HepG2 (cell line): ENCODE measurements at regions not wholly inside any gene's neighbourhood (a gene's known extent, or its start where the extent isn't known, plus 50 kb on each side); places are given as distances from the start of the nearest gene placed in this dataset.

Source experiments
- ATAC-seq: fragments of 200-7000 bp; cut with Tn5 transposase; 3 replicates; pipeline ENCODE4 v1.9.1; 2020; ENCODE audit warnings: mild to moderate bottlenecking, moderate library complexity
- BruUV-seq: library from RNA; stranded (reverse); fragments of 400-500 nt; replicated peaks from 2 replicates; lab custom pipeline; 2021; lab: Mats Ljungman, UMichigan
- CTCF ChIA-PET: fragments of 300-600 bp; formaldehyde crosslinking; extraction: SDS; loops from one replicate; lab custom pipeline; 2021; ENCODE audit warnings: low total read pairs, inconsistent platforms, low intra/inter-chr PET ratio; lab: Yijun Ruan, JAX
- POLR2A ChIA-PET: fragments of 350-600 bp; sonication (Branson Sonifier 250); formaldehyde crosslinking; loops from one replicate; lab custom pipeline; 2020; ENCODE audit warnings: antibody characterized with exemption, inconsistent platforms; lab: Yijun Ruan, JAX
- DNase-seq: peaks from one replicate; pipeline ENCODE4 v3.0.0-alpha.2; 2015; ENCODE audit warnings: low spot score
- FAIRE-seq: peaks from 3 replicates; lab custom pipeline; 2011; peaks lifted over from hg19 to GRCh38; lab: Jason Lieb, UNC
- H2AFZ ChIP-seq: one replicate; pipeline ENCODE4 v1.6.1; 2011; ENCODE audit warnings: low read length, inconsistent platforms
- H3K27ac ChIP-seq: fragments of 300-600 bp; 3 replicates; pipeline ENCODE4 v1.8.0; 2011; ENCODE audit warnings: mixed run types, mild to moderate bottlenecking, mixed read lengths, low read length, inconsistent platforms; ENCODE audit not compliant: insufficient read depth; ENCODE audit errors: extremely low read length
- H3K27me3 ChIP-seq, 2 experiments: fragments of 200-600 bp in 1 of 2; 2 replicates in 1 of 2; 3 replicates in 1 of 2; pipeline versions ENCODE4 v1.6.0 to v1.8.0; 2011; ENCODE audit warnings: low read length in 2 of 2, mild to moderate bottlenecking in 2 of 2, moderate library complexity in 2 of 2, inconsistent platforms in 1 of 2; ENCODE audit not compliant: insufficient read depth in 2 of 2, control insufficient read depth in 1 of 2
- H3K36me3 ChIP-seq, 2 experiments: fragments of 200-600 bp in 1 of 2; replicated peaks in 1 of 2; 2 replicates in 1 of 2; 3 replicates in 1 of 2; pipeline versions ENCODE4 v1.5.1 to v1.8.0; 2011; ENCODE audit warnings: low read length in 2 of 2, inconsistent platforms in 1 of 2; ENCODE audit not compliant: insufficient read depth in 2 of 2, control insufficient read depth in 1 of 2
- H3K4me1 ChIP-seq: 2 replicates; pipeline ENCODE4 v1.5.1; 2012; ENCODE audit warnings: low read length, inconsistent platforms; ENCODE audit not compliant: insufficient read depth
- H3K4me2 ChIP-seq: 2 replicates; pipeline ENCODE4 v1.6.0; 2011; ENCODE audit warnings: low read depth, low read length, inconsistent platforms
- H3K4me3 ChIP-seq, 3 experiments: fragments of 200-600 bp in 1 of 3; sonication (generic), shearing (Covaris generic) in 1 of 3; replicated peaks in 1 of 3; 2 replicates each; pipeline ENCODE4 v1.5.1; 2011 to 2016; ENCODE audit warnings: low read length in 3 of 3, inconsistent platforms in 2 of 3, low read depth in 2 of 3, mild to moderate bottlenecking in 2 of 3, control low read depth in 1 of 3, mixed read lengths in 1 of 3; ENCODE audit not compliant: insufficient read depth in 1 of 3
- H3K79me2 ChIP-seq: one replicate; pipeline ENCODE4 v1.6.1; 2011; ENCODE audit warnings: low read length, inconsistent platforms; ENCODE audit not compliant: insufficient read depth
- H3K9ac ChIP-seq: 2 replicates; pipeline ENCODE4 v1.6.0; 2011; ENCODE audit warnings: mild to moderate bottlenecking, low read depth, low read length, inconsistent platforms; ENCODE audit not compliant: insufficient read depth
- H3K9me3 ChIP-seq: 2 replicates; pipeline ENCODE4 v1.5.1; 2012; ENCODE audit warnings: mild to moderate bottlenecking, low read length
- H4K20me1 ChIP-seq: 2 replicates; pipeline ENCODE4 v1.6.0; 2011; ENCODE audit warnings: inconsistent platforms, mild to moderate bottlenecking, low read length, moderate library complexity; ENCODE audit not compliant: insufficient read depth
- CCDC6 ChIP-seq: sonication (generic); formaldehyde crosslinking; IDR thresholded peaks from 2 replicates; pipeline ENCODE4 v1.8.1; 2022; ENCODE audit warnings: mild to moderate bottlenecking, missing genetic modification reagents, moderate library complexity
- MED1 ChIP-seq: sonication (generic); formaldehyde crosslinking; IDR thresholded peaks from 2 replicates; pipeline ENCODE4 v1.4.0; 2020; ENCODE audit warnings: missing genetic modification reagents
- PHF5A ChIP-seq: IDR thresholded peaks from one replicate; pipeline ENCODE4 v1.6.1; 2018; ENCODE audit warnings: low read depth, missing genetic modification reagents; ENCODE audit not compliant: unreplicated experiment
- POGZ ChIP-seq: sonication (generic); formaldehyde crosslinking; IDR thresholded peaks from 2 replicates; pipeline ENCODE4 v1.4.0; 2020; ENCODE audit warnings: mild to moderate bottlenecking, missing genetic modification reagents
- RXRB ChIP-seq: IDR thresholded peaks from 2 replicates; pipeline ENCODE4 v1.6.1; 2016; ENCODE audit warnings: borderline replicate concordance, missing genetic modification reagents, missing compliant biosample characterization
- TEAD2 ChIP-seq: sonication (generic); formaldehyde crosslinking; IDR thresholded peaks from 2 replicates; pipeline ENCODE4 v1.9.0; 2021; ENCODE audit warnings: missing genetic modification reagents
- THAP9 ChIP-seq: sonication (generic); formaldehyde crosslinking; IDR thresholded peaks from 2 replicates; pipeline ENCODE4; 2020; ENCODE audit warnings: missing genetic modification reagents, mild to moderate bottlenecking, borderline replicate concordance
- ZFP62 ChIP-seq: sonication (generic); formaldehyde crosslinking; IDR thresholded peaks from 2 replicates; pipeline ENCODE4 v1.4.0; 2020; ENCODE audit warnings: missing genetic modification reagents
- ZNF713 ChIP-seq: sonication (generic); formaldehyde crosslinking; IDR thresholded peaks from 2 replicates; pipeline ENCODE4 v1.4.0; 2020; ENCODE audit warnings: mild to moderate bottlenecking, missing genetic modification reagents
- WGBS: methylation state at CpG from one replicate; pipeline ENCODE4 v1.1.6; 2017; ENCODE audit warnings: low lambda C conversion rate; 5-methylcytosine and 5-hydroxymethylcytosine counted together
- in situ Hi-C: cut with HindIII; loops from 2 replicates; pipeline ENCODE4 v1.10.0; 2017; ENCODE audit warnings: low pct_unique_long_range_greater_than_20kb; ENCODE audit not compliant: extremely low pct_ligation_motif_present
- intact Hi-C: fragments of 100-400 bp; cut with micrococcal nuclease; formaldehyde crosslinking; loops from one replicate; pipeline ENCODE4 v1.10.0; 2022; ENCODE audit not compliant: unreplicated experiment

- no peak for TF ChIP-seq ZFP62
Measured at GRCh38 chr2:2767837-2768236, 436.8 kb upstream of the MYT1L start (continued).

GRCh38 chr2:2765839-2766495, 434.9 kb upstream of the MYT1L start:
- Histone ChIP-seq H3K9me3 (no peaks in the 10 kb centered on the region), H3K4me3 (no peak overlapping the region), H3K27ac (no peak overlapping the region), H3K36me3 (no peaks in the 10 kb centered on the region), H3K27me3 (peaks cover 0 to 36% of the 10 kb centered on the region in 2 experiments; a peak in 3 of 5 replicates), H3K9ac (no peak overlapping the region), H2AFZ (no peak overlapping the region), H3K4me2 (no peak overlapping the region), H4K20me1 (no peaks in the 10 kb centered on the region; the same call in 1 of the 2 replicates), H3K4me1 (no peaks in the 10 kb centered on the region), H3K79me2 (no peaks in the 10 kb centered on the region)
- POLR2A ChIA-PET = no interaction called here
- no peak for FAIRE-seq
- no TSS peak for BruUV-seq
- CTCF ChIA-PET = no interaction called here
- DNase-seq = no peak
- ATAC-seq = no peak
- WGBS = 50% methylated on average over 16 of the region's 22 CpGs
- no peak for TF ChIP-seq CCDC6 (CRISPR knock-in tag)
- no peak for TF ChIP-seq MED1 (CRISPR knock-in tag)
- intact Hi-C loops (loop anchor here (5.0 kb wide), 1 partner anchor 1174 kb away; no protein-coding TSS in a partner anchor), in situ Hi-C loops (no loop called here)

- ATAC-seq = no peak
- no peak overlapping the region for H3K4me3 ChIP-seq
- H3K79me2 ChIP-seq = no peaks in the 10 kb centered on the region
- in situ Hi-C loops = no loop called here
- BruUV-seq = no TSS peak
- DNase-seq = no peak
- H3K27ac ChIP-seq = no peak overlapping the region
- no peak overlapping the region for H3K4me2 ChIP-seq
- 20% methylated on average over 12 of the region's 17 CpGs for WGBS
- H3K9ac ChIP-seq = no peak overlapping the region
- ChIA-PET POLR2A (no interaction called here), CTCF (no interaction called here)
- intact Hi-C loops = loop anchor here (5.0 kb wide), 1 partner anchor 1173 kb away; no protein-coding TSS in a partner anchor
- H3K4me1 ChIP-seq = no peaks in the 10 kb centered on the region
- H3K36me3 ChIP-seq = no peaks in the 10 kb centered on the region
- H3K27me3 ChIP-seq = peaks cover 0 to 36% of the 10 kb centered on the region in 2 experiments; a peak in 3 of 5 replicates
- H2AFZ ChIP-seq = no peak overlapping the region
- no peak for FAIRE-seq
- H4K20me1 ChIP-seq = no peaks in the 10 kb centered on the region; the same call in 1 of the 2 replicates
- no peaks in the 10 kb centered on the region for H3K9me3 ChIP-seq
- TF ChIP-seq POGZ = no peak
- no peak for TF ChIP-seq ZNF713 (CRISPR knock-in tag)
- TF ChIP-seq RXRB (CRISPR knock-in tag) = no peak
- no peak for TF ChIP-seq PHF5A (CRISPR knock-in tag)
- TF ChIP-seq THAP9 (CRISPR knock-in tag) = no peak
- TF ChIP-seq TEAD2 (CRISPR knock-in tag) = no peak
Measured at GRCh38 chr2:2765176-2765800, 434.2 kb upstream of the MYT1L start.
